HepG2 (cell line): ENCODE measurements at regions not wholly inside any gene's neighbourhood (a gene's known extent, or its start where the extent isn't known, plus 50 kb on each side); places are given as distances from the start of the nearest gene placed in this dataset.

Experiments
- ATAC-seq: fragments of 200-7000 bp; cut with Tn5 transposase; 3 replicates; pipeline ENCODE4 v1.9.1; 2020; ENCODE audit warnings: mild to moderate bottlenecking, moderate library complexity
- BruUV-seq: library from RNA; stranded (reverse); fragments of 400-500 nt; replicated peaks from 2 replicates; lab custom pipeline; 2021; lab: Mats Ljungman, UMichigan
- CTCF ChIA-PET: fragments of 300-600 bp; formaldehyde crosslinking; extraction: SDS; loops from one replicate; lab custom pipeline; 2021; ENCODE audit warnings: low total read pairs, inconsistent platforms, low intra/inter-chr PET ratio; lab: Yijun Ruan, JAX
- POLR2A ChIA-PET: fragments of 350-600 bp; sonication (Branson Sonifier 250); formaldehyde crosslinking; loops from one replicate; lab custom pipeline; 2020; ENCODE audit warnings: antibody characterized with exemption, inconsistent platforms; lab: Yijun Ruan, JAX
- DNase-seq: peaks from one replicate; pipeline ENCODE4 v3.0.0-alpha.2; 2015; ENCODE audit warnings: low spot score
- FAIRE-seq: peaks from 3 replicates; lab custom pipeline; 2011; peaks lifted over from hg19 to GRCh38; lab: Jason Lieb, UNC
- H2AFZ ChIP-seq: one replicate; pipeline ENCODE4 v1.6.1; 2011; ENCODE audit warnings: low read length, inconsistent platforms
- H3K27ac ChIP-seq: fragments of 300-600 bp; 3 replicates; pipeline ENCODE4 v1.8.0; 2011; ENCODE audit warnings: mixed run types, mild to moderate bottlenecking, mixed read lengths, low read length, inconsistent platforms; ENCODE audit not compliant: insufficient read depth; ENCODE audit errors: extremely low read length
- H3K27me3 ChIP-seq, 2 experiments: fragments of 200-600 bp in 1 of 2; 2 replicates in 1 of 2; 3 replicates in 1 of 2; pipeline versions ENCODE4 v1.6.0 to v1.8.0; 2011; ENCODE audit warnings: low read length in 2 of 2, mild to moderate bottlenecking in 2 of 2, moderate library complexity in 2 of 2, inconsistent platforms in 1 of 2; ENCODE audit not compliant: insufficient read depth in 2 of 2, control insufficient read depth in 1 of 2
- H3K36me3 ChIP-seq, 2 experiments: fragments of 200-600 bp in 1 of 2; replicated peaks in 1 of 2; 2 replicates in 1 of 2; 3 replicates in 1 of 2; pipeline versions ENCODE4 v1.5.1 to v1.8.0; 2011; ENCODE audit warnings: low read length in 2 of 2, inconsistent platforms in 1 of 2; ENCODE audit not compliant: insufficient read depth in 2 of 2, control insufficient read depth in 1 of 2
- H3K4me1 ChIP-seq: 2 replicates; pipeline ENCODE4 v1.5.1; 2012; ENCODE audit warnings: low read length, inconsistent platforms; ENCODE audit not compliant: insufficient read depth
- H3K4me2 ChIP-seq: 2 replicates; pipeline ENCODE4 v1.6.0; 2011; ENCODE audit warnings: low read depth, low read length, inconsistent platforms
- H3K4me3 ChIP-seq, 3 experiments: fragments of 200-600 bp in 1 of 3; sonication (generic), shearing (Covaris generic) in 1 of 3; replicated peaks in 1 of 3; 2 replicates each; pipeline ENCODE4 v1.5.1; 2011 to 2016; ENCODE audit warnings: low read length in 3 of 3, inconsistent platforms in 2 of 3, low read depth in 2 of 3, mild to moderate bottlenecking in 2 of 3, control low read depth in 1 of 3, mixed read lengths in 1 of 3; ENCODE audit not compliant: insufficient read depth in 1 of 3
- H3K79me2 ChIP-seq: one replicate; pipeline ENCODE4 v1.6.1; 2011; ENCODE audit warnings: low read length, inconsistent platforms; ENCODE audit not compliant: insufficient read depth
- H3K9ac ChIP-seq: 2 replicates; pipeline ENCODE4 v1.6.0; 2011; ENCODE audit warnings: mild to moderate bottlenecking, low read depth, low read length, inconsistent platforms; ENCODE audit not compliant: insufficient read depth
- H3K9me3 ChIP-seq: 2 replicates; pipeline ENCODE4 v1.5.1; 2012; ENCODE audit warnings: mild to moderate bottlenecking, low read length
- H4K20me1 ChIP-seq: 2 replicates; pipeline ENCODE4 v1.6.0; 2011; ENCODE audit warnings: inconsistent platforms, mild to moderate bottlenecking, low read length, moderate library complexity; ENCODE audit not compliant: insufficient read depth
- IKZF1 ChIP-seq: fragments of 450-650 bp; IDR thresholded peaks from 2 replicates; pipeline ENCODE4 v1.7.1; 2016
- MXD4 ChIP-seq: IDR thresholded peaks from 2 replicates; pipeline ENCODE4 v1.6.1; 2016; ENCODE audit warnings: mild to moderate bottlenecking, missing biosample characterization, missing genetic modification reagents
- MZF1 ChIP-seq: sonication (generic); formaldehyde crosslinking; IDR thresholded peaks from 2 replicates; pipeline ENCODE4 v1.8.1; 2023; ENCODE audit warnings: mild to moderate bottlenecking, missing genetic modification reagents, borderline replicate concordance
- PCBP1 ChIP-seq: fragments of 200-400 bp; formaldehyde crosslinking; IDR thresholded peaks from 2 replicates; pipeline ENCODE4 v1.6.1; 2017; ENCODE audit warnings: mild to moderate bottlenecking, low read depth, low read length, borderline replicate concordance
- SRSF9 ChIP-seq: fragments of 200-400 bp; formaldehyde crosslinking; IDR thresholded peaks from 2 replicates; pipeline ENCODE4 v1.6.1; 2018; ENCODE audit warnings: borderline replicate concordance, mild to moderate bottlenecking, low read depth, low read length; ENCODE audit not compliant: insufficient read depth, poor library complexity, severe bottlenecking
- ZBTB34 ChIP-seq: sonication (generic); formaldehyde crosslinking; IDR thresholded peaks from 2 replicates; pipeline ENCODE4 v1.8.0; 2022; ENCODE audit warnings: mild to moderate bottlenecking, missing genetic modification reagents
- ZFP36 ChIP-seq: fragments of 150-350 bp; IDR thresholded peaks from 2 replicates; pipeline ENCODE4 v1.6.1; 2018; ENCODE audit warnings: borderline replicate concordance, low read length, low read depth; ENCODE audit not compliant: partially characterized antibody
- ZNF280B ChIP-seq: sonication (generic); formaldehyde crosslinking; IDR thresholded peaks from 2 replicates; pipeline ENCODE4 v1.5.0; 2020; ENCODE audit warnings: missing genetic modification reagents, mild to moderate bottlenecking, borderline replicate concordance
- ZNF782 ChIP-seq: sonication (generic); formaldehyde crosslinking; IDR thresholded peaks from 2 replicates; pipeline ENCODE4 v1.4.0; 2020; ENCODE audit warnings: missing genetic modification reagents, mild to moderate bottlenecking, borderline replicate concordance
- ZSCAN30 ChIP-seq: sonication (generic); formaldehyde crosslinking; IDR thresholded peaks from 2 replicates; pipeline ENCODE4 v1.5.0; 2020; ENCODE audit warnings: mild to moderate bottlenecking, missing genetic modification reagents
- WGBS: methylation state at CpG from one replicate; pipeline ENCODE4 v1.1.6; 2017; ENCODE audit warnings: low lambda C conversion rate; 5-methylcytosine and 5-hydroxymethylcytosine counted together
- in situ Hi-C: cut with HindIII; loops from 2 replicates; pipeline ENCODE4 v1.10.0; 2017; ENCODE audit warnings: low pct_unique_long_range_greater_than_20kb; ENCODE audit not compliant: extremely low pct_ligation_motif_present
- intact Hi-C: fragments of 100-400 bp; cut with micrococcal nuclease; formaldehyde crosslinking; loops from one replicate; pipeline ENCODE4 v1.10.0; 2022; ENCODE audit not compliant: unreplicated experiment

GRCh38 chrY:16136581-16137298 lies 1612.4 kb downstream of the NLGN4Y start:
- Histone ChIP-seq H3K36me3 (no peaks in the 10 kb centered on the region), H3K27me3 (no peaks in the 10 kb centered on the region), H3K27ac (no peak overlapping the region), H2AFZ (no peak overlapping the region), H3K9ac (no peak overlapping the region), H3K9me3 (no peaks in the 10 kb centered on the region), H3K79me2 (no peaks in the 10 kb centered on the region), H4K20me1 (no peaks in the 10 kb centered on the region), H3K4me1 (no peaks in the 10 kb centered on the region), H3K4me2 (no peak overlapping the region), H3K4me3 (no peak overlapping the region)
- WGBS, result 17% methylated on average over 3 of the region's 7 CpGs
- TF ChIP-seq MZF1 (CRISPR knock-in tag) (no peak), ZNF280B (CRISPR knock-in tag) (no peak), IKZF1 (no peak), ZSCAN30 (CRISPR knock-in tag) (no peak), SRSF9 (no peak), PCBP1 (no peak), ZBTB34 (CRISPR knock-in tag) (no peak), ZNF782 (no peak), MXD4 (no peak), ZFP36 (no peak)
- intact Hi-C loops (no loop called here), in situ Hi-C loops (no loop called here)
- no peak for DNase-seq
- CTCF ChIA-PET, result no interaction called here
- POLR2A ChIA-PET, result no interaction called here
- no TSS peak for BruUV-seq
- no peak for ATAC-seq
- FAIRE-seq, result no peak
